Breast epithelium (tissue), 4 donors: ENCODE measurements at regions not wholly inside any gene's neighbourhood (a gene's known extent, or its start where the extent isn't known, plus 50 kb on each side); places are given as distances from the start of the nearest gene placed in this dataset.
"Not testable (repeated sequence)": the region's sequence is repeated elsewhere in the genome, so short reads cannot be mapped to it uniquely, and the experiment has no call there.

ENCODE experiments used
- DNase-seq, 2 donors: peaks; one replicate each; pipeline ENCODE4 v3.0.0-alpha.2; 2019; ENCODE audit warnings: low spot score in 2 of 2
- H3K27ac ChIP-seq, 2 donors: fragments of 200-600 bp; sonication (generic) in 1 of 2; one replicate each; pipeline ENCODE4 v1.5.1; 2016 to 2019; ENCODE audit warnings: mild to moderate bottlenecking in 1 of 2
- H3K27me3 ChIP-seq, 2 donors: fragments of 200-600 bp; sonication (generic) in 1 of 2; one replicate each; pipeline versions ENCODE4 v1.5.1 to v1.6.0; 2017 to 2019; ENCODE audit warnings: control low read depth in 1 of 2, mild to moderate bottlenecking in 1 of 2
- H3K36me3 ChIP-seq: fragments of 200-600 bp; one replicate; pipeline ENCODE4 v1.5.1; 2019
- H3K4me1 ChIP-seq, 2 donors: fragments of 200-600 bp; sonication (generic); one replicate each; pipeline ENCODE4 v1.5.1; 2016 to 2019; ENCODE audit warnings: control low read depth in 1 of 2
- H3K4me3 ChIP-seq, 3 donors: fragments of 200-600 bp; sonication (generic); 1 replicate in 2 of 3; 2 replicates in 1 of 3; pipeline ENCODE4 v1.5.1; 2016 to 2019; ENCODE audit warnings: mild to moderate bottlenecking in 3 of 3, moderate library complexity in 2 of 3
- H3K9me3 ChIP-seq, 2 donors: fragments of 200-600 bp; sonication (generic) in 1 of 2; one replicate each; pipeline ENCODE4 v1.5.1; 2016 to 2019; ENCODE audit warnings: control low read depth in 1 of 2
- POLR2A ChIP-seq: fragments of 450-650 bp; IDR thresholded peaks from one replicate; pipeline ENCODE4 v1.6.1; 2016; ENCODE audit warnings: antibody characterized with exemption, mild to moderate bottlenecking, moderate library complexity
- POLR2AphosphoS5 ChIP-seq, 3 donors: sonication (generic); formaldehyde crosslinking; IDR thresholded peaks; one replicate each; pipeline ENCODE4 v1.6.1; 2017; ENCODE audit warnings: antibody characterized with exemption in 3 of 3
- intact Hi-C: fragments of 100-400 bp; cut with DNase I; formaldehyde crosslinking; loops from one replicate; pipeline ENCODE4 v1.15.1; 2023; ENCODE audit warnings: low total_unique reads
- TF ChIP-seq, protein P1 (sequence below), 3 donors: fragments of 450-650 bp; IDR thresholded peaks; one replicate each; pipeline ENCODE4 v1.5.1; 2016 to 2017; ENCODE audit warnings: antibody characterized with exemption in 3 of 3, mild to moderate bottlenecking in 3 of 3, moderate library complexity in 3 of 3

- DNase-seq: no peak
- Histone ChIP-seq H3K4me1 (no peaks in the 10 kb centered on the region), H3K4me3 (no peak overlapping the region), H3K9me3 (peaks cover 0 to 4% of the 10 kb centered on the region in 2 donors), H3K27ac (no peak overlapping the region), H3K36me3 (no peaks in the 10 kb centered on the region), H3K27me3 (no peaks in the 10 kb centered on the region)
- intact Hi-C loops: no loop called here
- TF ChIP-seq POLR2AphosphoS5 (IDR thresholded peaks at IDR 0.05) (no peak), POLR2A (no peak)
- TF ChIP-seq, protein P1, sequence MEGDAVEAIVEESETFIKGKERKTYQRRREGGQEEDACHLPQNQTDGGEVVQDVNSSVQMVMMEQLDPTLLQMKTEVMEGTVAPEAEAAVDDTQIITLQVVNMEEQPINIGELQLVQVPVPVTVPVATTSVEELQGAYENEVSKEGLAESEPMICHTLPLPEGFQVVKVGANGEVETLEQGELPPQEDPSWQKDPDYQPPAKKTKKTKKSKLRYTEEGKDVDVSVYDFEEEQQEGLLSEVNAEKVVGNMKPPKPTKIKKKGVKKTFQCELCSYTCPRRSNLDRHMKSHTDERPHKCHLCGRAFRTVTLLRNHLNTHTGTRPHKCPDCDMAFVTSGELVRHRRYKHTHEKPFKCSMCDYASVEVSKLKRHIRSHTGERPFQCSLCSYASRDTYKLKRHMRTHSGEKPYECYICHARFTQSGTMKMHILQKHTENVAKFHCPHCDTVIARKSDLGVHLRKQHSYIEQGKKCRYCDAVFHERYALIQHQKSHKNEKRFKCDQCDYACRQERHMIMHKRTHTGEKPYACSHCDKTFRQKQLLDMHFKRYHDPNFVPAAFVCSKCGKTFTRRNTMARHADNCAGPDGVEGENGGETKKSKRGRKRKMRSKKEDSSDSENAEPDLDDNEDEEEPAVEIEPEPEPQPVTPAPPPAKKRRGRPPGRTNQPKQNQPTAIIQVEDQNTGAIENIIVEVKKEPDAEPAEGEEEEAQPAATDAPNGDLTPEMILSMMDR (IDR thresholded peaks at IDR 0.05): no peak
These were observed 61.0 kb upstream of the NBPF3 start for GRCh38 chr1:21378705-21379494.

DNA sequence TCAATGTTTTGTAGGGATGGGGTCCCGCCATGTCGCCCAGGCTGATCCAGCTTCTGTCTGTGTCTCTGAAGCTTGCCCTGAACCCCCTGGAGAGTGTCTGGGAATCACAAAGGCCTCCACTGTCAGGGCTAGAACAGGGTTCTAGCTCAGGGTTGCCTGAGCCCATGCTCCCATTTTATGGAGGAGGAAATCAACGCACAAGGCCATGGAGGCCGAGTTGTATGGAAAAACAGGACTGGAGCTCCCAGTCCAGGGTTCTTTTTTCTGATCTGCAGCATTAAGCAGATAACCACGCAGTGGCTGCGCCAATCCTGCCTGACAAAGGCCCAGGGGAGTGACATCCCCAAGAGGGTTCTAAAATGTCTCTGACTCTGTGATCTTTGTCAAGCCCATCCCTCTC lies 67.6 kb upstream of the NBPF3 start:
- H3K36me3 ChIP-seq: no peaks in the 10 kb centered on the region
- no peaks in the 10 kb centered on the region for H3K9me3 ChIP-seq
- no peaks in the 10 kb centered on the region for H3K27me3 ChIP-seq
- no peaks in the 10 kb centered on the region for H3K4me1 ChIP-seq
- TF ChIP-seq POLR2A: no peak
- TF ChIP-seq, protein P1 (IDR thresholded peaks at IDR 0.05): no peak
- no peak for TF ChIP-seq POLR2AphosphoS5 (IDR thresholded peaks at IDR 0.05)
- H3K27ac ChIP-seq: no peak overlapping the region
- no peak for DNase-seq
- intact Hi-C loops: no loop called here
- no peak overlapping the region for H3K4me3 ChIP-seq

DNA sequence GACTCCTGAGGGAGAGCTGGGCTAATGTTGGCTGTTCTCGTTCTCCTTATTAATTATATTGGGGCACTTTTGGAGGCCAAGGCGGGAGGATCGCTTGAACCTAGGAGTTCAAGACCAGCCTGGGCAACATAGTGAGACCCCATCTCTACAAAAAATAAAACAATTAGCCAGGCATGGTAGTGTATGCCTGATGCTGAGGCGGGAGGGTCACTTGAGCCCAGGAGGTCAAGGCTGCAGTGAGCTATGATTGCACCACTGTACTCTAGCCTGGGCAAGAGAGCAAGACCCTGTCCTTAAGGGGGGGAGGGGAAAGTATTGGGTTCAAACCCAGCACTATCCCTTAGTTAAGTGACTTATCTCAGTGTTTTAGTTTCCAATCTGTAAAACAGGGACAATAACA lies 70.0 kb upstream of the NBPF3 start:
- TF ChIP-seq, protein P1 (IDR thresholded peaks at IDR 0.05): no peak
- TF ChIP-seq POLR2AphosphoS5 (IDR thresholded peaks at IDR 0.05) (no peak), POLR2A (no peak)
- intact Hi-C loops: loop anchor here (2.0 kb wide), 1 partner anchor 299 kb away; the partner anchor contains the start of gene RAP1GAP

DNA sequence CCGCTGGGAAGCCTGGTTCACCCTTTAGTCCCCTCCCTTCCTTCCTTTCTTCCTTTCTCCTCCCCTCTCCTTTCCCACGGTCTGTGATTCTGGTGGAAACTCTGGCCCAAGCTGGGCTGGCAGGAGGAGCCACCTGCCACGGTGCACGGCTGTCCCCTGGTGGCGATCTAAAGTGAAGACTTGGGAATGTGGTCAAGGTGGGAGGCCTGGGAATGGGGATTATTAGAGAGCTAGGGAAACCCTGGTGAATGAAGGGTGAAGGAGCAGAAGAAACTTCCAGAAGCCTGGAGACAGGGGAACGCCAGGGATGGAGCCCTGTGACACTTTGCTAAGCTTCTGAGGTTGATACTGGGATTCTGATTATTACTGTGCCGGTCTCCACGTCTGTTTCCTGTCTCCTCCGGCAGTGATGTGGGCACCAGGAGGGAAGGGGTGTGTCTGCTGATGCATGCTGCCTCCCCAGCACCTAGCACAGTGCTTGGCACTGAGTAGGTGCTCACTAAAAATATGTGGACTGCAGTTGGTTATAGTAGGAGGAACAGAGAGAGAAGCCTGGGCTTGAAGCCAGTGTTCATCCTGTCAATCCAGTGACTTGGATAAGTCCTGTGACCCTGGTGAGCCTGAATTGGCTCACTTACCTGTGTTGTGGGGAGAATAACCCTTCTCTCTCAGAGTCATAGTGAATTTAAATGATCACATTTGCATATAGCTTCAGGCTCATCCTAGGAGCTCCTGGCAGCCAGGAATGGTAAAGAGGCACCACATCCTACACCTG lies 71.2 kb upstream of the NBPF3 start:
- intact Hi-C loops: loop anchor here (2.0 kb wide), 1 partner anchor 300 kb away; the partner anchor contains the start of gene RAP1GAP
- TF ChIP-seq, protein P1 (IDR thresholded peaks at IDR 0.05): peak; percentile 96 to 100 (median 100)
- TF ChIP-seq POLR2A (no peak), POLR2AphosphoS5 (IDR thresholded peaks at IDR 0.05) (peak in 2 of 3 donors; percentile 63 to 73)
- DNase-seq: peak; percentile 64 to 79
- Histone ChIP-seq H3K27ac (no peak overlapping the region), H3K27me3 (no peaks in the 10 kb centered on the region), H3K36me3 (no peaks in the 10 kb centered on the region), H3K4me3 (no peak overlapping the region), H3K9me3 (no peaks in the 10 kb centered on the region), H3K4me1 (no peaks in the 10 kb centered on the region)

More for the DNA sequence above, 70.0 kb upstream of the NBPF3 start:
- no peak for DNase-seq
- no peaks in the 10 kb centered on the region for H3K36me3 ChIP-seq
- no peak overlapping the region for H3K27ac ChIP-seq
- no peaks in the 10 kb centered on the region for H3K27me3 ChIP-seq
- no peaks in the 10 kb centered on the region for H3K4me1 ChIP-seq
- no peaks in the 10 kb centered on the region for H3K9me3 ChIP-seq
- H3K4me3 ChIP-seq: no peak overlapping the region

GRCh38 chr1:21367973-21368514 lies 71.9 kb upstream of the NBPF3 start:
- DNase-seq, H3K27ac ChIP-seq, H3K36me3 ChIP-seq, H3K4me3 ChIP-seq, H3K27me3 ChIP-seq, H3K9me3 ChIP-seq, H3K4me1 ChIP-seq: not testable (repeated sequence)
- intact Hi-C loops: loop anchor here (2.0 kb wide), 1 partner anchor 301 kb away; the partner anchor contains the start of gene RAP1GAP
